ENCODE measurements at regions not wholly inside any gene's neighbourhood (a gene's known extent, or its start where the extent isn't known, plus 50 kb on each side); places are given as distances from the start of the nearest gene placed in this dataset.

GRCh38 chr7:20075992-20076820, 141.0 kb downstream of the MACC1 start:
- TF ChIP-seq EZH2 (IDR thresholded peaks at IDR 0.05) = no peak
- TF ChIP-seq EZH2phosphoT487 (IDR thresholded peaks at IDR 0.05) = no peak
